ENCODE measurements at regions not wholly inside any gene's neighbourhood (a gene's known extent, or its start where the extent isn't known, plus 50 kb on each side); places are given as distances from the start of the nearest gene placed in this dataset.

GRCh38 chr6:138596591-138596990, 97.3 kb upstream of the NHSL1 start:
- H3K4me3 ChIP-seq (ENCODE audit: low read depth, low read length), result no peak overlapping the region
- H2AFZ ChIP-seq, result no peak overlapping the region
- no peaks in the 10 kb centered on the region for H3K27me3 ChIP-seq (ENCODE audit: control insufficient read depth, insufficient read depth, low read length)
- H3K36me3 ChIP-seq (ENCODE audit: control insufficient read depth, insufficient read depth, low read length), result no peaks in the 10 kb centered on the region
- H3K4me2 ChIP-seq (ENCODE audit: low read length), result no peak overlapping the region
- H3K79me2 ChIP-seq, result no peaks in the 10 kb centered on the region
- no peak overlapping the region for H3K9ac ChIP-seq
- no peaks in the 10 kb centered on the region for H3K4me1 ChIP-seq
- no peak for TF ChIP-seq CTCF (IDR thresholded peaks at IDR 0.05)
- no peak overlapping the region for H3K27ac ChIP-seq
- H3K9me3 ChIP-seq (ENCODE audit: control insufficient read depth, low read length), result no peaks in the 10 kb centered on the region

GRCh38 chr6:138597336-138597735, 98.0 kb upstream of the NHSL1 start:
- Histone ChIP-seq H2AFZ (no peak overlapping the region), H3K27ac (no peak overlapping the region), H3K79me2 (no peaks in the 10 kb centered on the region), H3K36me3 (ENCODE audit: control insufficient read depth, insufficient read depth, low read length) (no peaks in the 10 kb centered on the region), H3K27me3 (ENCODE audit: control insufficient read depth, insufficient read depth, low read length) (no peaks in the 10 kb centered on the region), H3K9me3 (ENCODE audit: control insufficient read depth, low read length) (no peaks in the 10 kb centered on the region), H3K4me3 (ENCODE audit: low read depth, low read length) (no peak overlapping the region), H3K4me1 (no peaks in the 10 kb centered on the region), H3K9ac (no peak overlapping the region), H3K4me2 (ENCODE audit: low read length) (no peak overlapping the region)
- TF ChIP-seq CTCF (IDR thresholded peaks at IDR 0.05), result no peak

DNA sequence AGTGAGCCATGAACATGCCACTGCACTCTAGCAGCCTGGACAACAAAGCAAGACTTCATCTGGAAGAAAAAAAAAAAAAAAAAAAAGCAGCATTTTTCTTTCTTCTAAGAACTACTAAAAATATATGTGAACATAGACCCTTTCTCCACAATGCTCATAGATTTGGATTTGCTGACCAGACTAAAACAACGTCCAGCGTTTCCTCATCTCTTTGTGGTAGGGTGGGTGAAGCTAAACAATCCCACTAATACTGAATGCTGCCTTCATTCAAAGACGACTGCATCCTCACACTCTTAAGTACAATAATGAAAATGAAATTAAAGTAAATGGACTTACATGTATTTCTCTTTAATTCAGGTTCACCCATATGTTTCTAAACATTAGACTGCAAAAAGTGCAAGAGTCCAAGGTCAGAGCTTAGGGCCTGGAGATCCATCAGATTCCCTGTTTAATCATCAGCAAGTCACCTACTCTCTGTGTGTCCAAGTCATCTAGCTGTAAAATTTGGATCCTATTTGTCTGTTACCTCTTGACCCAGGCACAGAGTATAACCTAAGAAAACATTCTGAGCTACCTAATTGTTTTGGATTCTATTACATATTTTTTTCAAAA, 99.4 kb upstream of the NHSL1 start:
- no peak overlapping the region for H3K4me2 ChIP-seq (ENCODE audit: low read length)
- H3K4me3 ChIP-seq (ENCODE audit: low read depth, low read length), result no peak overlapping the region
- no peaks in the 10 kb centered on the region for H3K27me3 ChIP-seq (ENCODE audit: control insufficient read depth, insufficient read depth, low read length)
- H3K36me3 ChIP-seq (ENCODE audit: control insufficient read depth, insufficient read depth, low read length), result no peaks in the 10 kb centered on the region
- H3K4me1 ChIP-seq, result no peaks in the 10 kb centered on the region
- no peaks in the 10 kb centered on the region for H3K9me3 ChIP-seq (ENCODE audit: control insufficient read depth, low read length)
- H3K9ac ChIP-seq, result no peak overlapping the region
- no peak overlapping the region for H3K27ac ChIP-seq
- no peaks in the 10 kb centered on the region for H3K79me2 ChIP-seq
- no peak for TF ChIP-seq CTCF (IDR thresholded peaks at IDR 0.05)
- no peak overlapping the region for H2AFZ ChIP-seq

DNA sequence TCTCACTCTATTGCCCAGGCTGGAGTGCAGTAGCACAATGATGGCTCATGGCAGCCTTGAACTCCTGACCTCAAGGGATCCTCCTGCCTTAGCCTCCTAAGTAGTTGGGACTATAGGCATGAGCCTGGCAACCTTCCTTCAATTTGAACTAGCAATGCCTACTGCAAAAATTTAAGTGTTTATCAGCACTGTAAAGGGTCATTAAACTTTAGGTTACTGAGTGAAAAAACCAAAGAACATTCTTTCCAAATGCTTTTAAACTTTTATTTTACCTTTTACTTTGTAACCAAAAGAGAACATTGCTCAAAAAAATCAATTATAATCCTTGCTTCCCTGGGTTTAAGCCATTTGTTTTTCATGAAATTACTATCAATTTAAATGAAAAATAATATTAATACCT, 101.0 kb upstream of the NHSL1 start:
- no peak for TF ChIP-seq CTCF (IDR thresholded peaks at IDR 0.05)
- no peaks in the 10 kb centered on the region for H3K4me1 ChIP-seq
- H3K27ac ChIP-seq, result no peak overlapping the region

DNA sequence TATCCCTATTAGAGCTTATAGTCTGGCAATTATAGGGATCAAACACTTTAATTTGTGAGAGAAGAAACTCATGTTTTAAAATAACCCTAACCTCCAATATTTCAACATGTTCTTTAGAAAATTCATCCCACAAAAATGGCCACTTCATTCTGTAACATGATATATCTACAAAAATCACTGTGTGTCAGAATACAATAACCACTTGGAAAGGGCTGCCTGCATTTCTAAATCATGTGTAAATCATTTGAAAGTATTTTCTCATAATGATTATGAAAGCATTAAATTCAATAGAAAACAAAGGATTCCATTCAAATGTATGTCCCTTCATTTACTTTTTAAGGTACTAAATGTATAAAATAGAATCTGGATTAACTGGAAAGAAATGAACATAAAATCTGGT, 101.4 kb upstream of the NHSL1 start:
- H3K4me3 ChIP-seq (ENCODE audit: low read depth, low read length), result no peak overlapping the region
- no peak overlapping the region for H2AFZ ChIP-seq
- no peak overlapping the region for H3K9ac ChIP-seq
- H3K27me3 ChIP-seq (ENCODE audit: control insufficient read depth, insufficient read depth, low read length), result no peaks in the 10 kb centered on the region
- H3K79me2 ChIP-seq, result no peaks in the 10 kb centered on the region
- no peak for TF ChIP-seq CTCF (IDR thresholded peaks at IDR 0.05)
- H3K9me3 ChIP-seq (ENCODE audit: control insufficient read depth, low read length), result no peaks in the 10 kb centered on the region
- H3K27ac ChIP-seq, result no peak overlapping the region
- H3K4me1 ChIP-seq, result no peaks in the 10 kb centered on the region
- H3K36me3 ChIP-seq (ENCODE audit: control insufficient read depth, insufficient read depth, low read length), result no peaks in the 10 kb centered on the region
- H3K4me2 ChIP-seq (ENCODE audit: low read length), result no peak overlapping the region

More for the DNA sequence above, 101.0 kb upstream of the NHSL1 start:
- H3K27me3 ChIP-seq (ENCODE audit: control insufficient read depth, insufficient read depth, low read length), result no peaks in the 10 kb centered on the region
- no peak overlapping the region for H3K9ac ChIP-seq
- H3K79me2 ChIP-seq, result no peaks in the 10 kb centered on the region
- no peak overlapping the region for H3K4me2 ChIP-seq (ENCODE audit: low read length)
- no peak overlapping the region for H3K4me3 ChIP-seq (ENCODE audit: low read depth, low read length)
- H2AFZ ChIP-seq, result no peak overlapping the region
- no peaks in the 10 kb centered on the region for H3K9me3 ChIP-seq (ENCODE audit: control insufficient read depth, low read length)
- H3K36me3 ChIP-seq (ENCODE audit: control insufficient read depth, insufficient read depth, low read length), result no peaks in the 10 kb centered on the region

All from parathyroid adenoma (tissue), 2 donors.